ENCODE measurements at regions not wholly inside any gene's neighbourhood (a gene's known extent, or its start where the extent isn't known, plus 50 kb on each side); places are given as distances from the start of the nearest gene placed in this dataset.

DNA sequence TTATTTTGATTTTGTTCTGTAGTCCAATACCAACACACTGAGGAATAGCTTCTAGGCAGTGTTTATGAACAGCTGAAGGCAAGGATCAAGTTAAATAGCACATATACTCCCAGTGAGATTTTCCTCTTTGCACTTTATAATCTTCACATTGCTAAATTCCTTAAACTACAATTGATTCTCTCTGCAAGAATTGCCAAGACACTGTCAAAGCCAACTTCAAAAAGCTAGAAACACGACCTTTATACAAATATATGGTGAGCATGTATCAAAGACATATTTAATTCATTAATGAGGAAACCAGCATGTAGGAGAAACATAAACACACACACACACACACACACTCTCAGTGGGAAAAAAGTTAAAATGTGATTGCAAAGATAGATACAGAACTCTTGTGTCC is 86.4 kb upstream of the FAM9C start:
- Histone ChIP-seq H3K27ac (ENCODE audit: low read depth in 2 of 2, low read length in 2 of 2) (no peak overlapping the region), H3K27me3 (ENCODE audit: control insufficient read depth in 2 of 2, insufficient read depth in 2 of 2, low read length in 2 of 2) (no peaks in the 10 kb centered on the region), H3K9ac (ENCODE audit: low read depth in 1 of 2, low read length in 2 of 2) (no peak overlapping the region), H3K36me3 (ENCODE audit: control insufficient read depth in 2 of 2, insufficient read depth in 2 of 2, low read length in 2 of 2) (no peaks in the 10 kb centered on the region), H3K4me3 (ENCODE audit: low read length in 2 of 2) (no peak overlapping the region), H3K4me1 (ENCODE audit: control insufficient read depth in 2 of 2, insufficient read depth in 2 of 2, low read length in 2 of 2) (no peaks in the 10 kb centered on the region), H3K9me3 (ENCODE audit: control insufficient read depth in 2 of 2, low read length in 2 of 2) (no peaks in the 10 kb centered on the region)

DNA sequence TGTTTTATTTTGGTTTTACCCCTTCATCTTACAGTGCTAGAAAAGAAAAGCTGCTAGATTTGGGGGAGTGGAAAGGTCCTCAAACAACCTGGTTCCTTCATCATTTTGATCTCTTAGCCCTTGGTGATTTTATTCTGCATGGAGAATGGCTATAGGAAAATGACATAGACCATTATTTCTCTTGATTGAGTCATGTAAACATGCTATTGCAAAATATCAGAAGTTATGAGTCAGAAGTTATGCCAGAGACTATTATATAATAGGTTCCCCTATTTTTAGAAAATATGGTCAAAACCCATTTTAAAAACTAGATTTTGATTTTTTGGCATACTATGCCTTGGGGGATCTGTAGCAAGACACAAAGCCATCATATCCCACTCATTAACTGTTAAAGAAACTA is 83.7 kb upstream of the FAM9C start:
- no peaks in the 10 kb centered on the region for H3K9me3 ChIP-seq (ENCODE audit: control insufficient read depth in 2 of 2, low read length in 2 of 2)
- no peak overlapping the region for H3K4me3 ChIP-seq (ENCODE audit: low read length in 2 of 2)
- H3K4me1 ChIP-seq (ENCODE audit: control insufficient read depth in 2 of 2, insufficient read depth in 2 of 2, low read length in 2 of 2), result peaks cover 2 to 6% of the 10 kb centered on the region in 2 donors
- no peak overlapping the region for H3K27ac ChIP-seq (ENCODE audit: low read depth in 2 of 2, low read length in 2 of 2)
- H3K27me3 ChIP-seq (ENCODE audit: control insufficient read depth in 2 of 2, insufficient read depth in 2 of 2, low read length in 2 of 2), result peaks cover 0 to 3% of the 10 kb centered on the region in 2 donors
- no peaks in the 10 kb centered on the region for H3K36me3 ChIP-seq (ENCODE audit: control insufficient read depth in 2 of 2, insufficient read depth in 2 of 2, low read length in 2 of 2)
- H3K9ac ChIP-seq (ENCODE audit: low read depth in 1 of 2, low read length in 2 of 2), result no peak overlapping the region

DNA sequence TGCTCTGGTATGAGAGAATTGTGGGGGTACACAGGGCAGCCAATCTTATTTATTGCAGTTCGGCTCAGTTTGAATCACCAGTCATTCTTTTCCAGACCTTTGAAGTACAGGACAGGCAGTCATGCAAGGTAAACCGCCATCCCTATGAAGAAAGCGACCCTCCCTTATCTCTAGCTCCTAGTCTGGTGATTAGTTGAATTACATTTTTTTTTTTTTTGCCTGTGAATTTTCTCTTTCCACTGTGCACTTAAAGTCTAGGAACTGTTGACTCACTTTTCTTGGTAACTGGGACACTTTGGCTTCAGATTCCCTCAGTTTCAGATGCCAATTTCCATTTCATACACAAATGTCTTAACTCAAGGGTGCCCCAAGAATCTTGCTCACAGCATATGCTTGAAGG is 82.4 kb upstream of the FAM9C start:
- H3K27ac ChIP-seq (ENCODE audit: low read depth in 2 of 2, low read length in 2 of 2), result no peak overlapping the region

DNA sequence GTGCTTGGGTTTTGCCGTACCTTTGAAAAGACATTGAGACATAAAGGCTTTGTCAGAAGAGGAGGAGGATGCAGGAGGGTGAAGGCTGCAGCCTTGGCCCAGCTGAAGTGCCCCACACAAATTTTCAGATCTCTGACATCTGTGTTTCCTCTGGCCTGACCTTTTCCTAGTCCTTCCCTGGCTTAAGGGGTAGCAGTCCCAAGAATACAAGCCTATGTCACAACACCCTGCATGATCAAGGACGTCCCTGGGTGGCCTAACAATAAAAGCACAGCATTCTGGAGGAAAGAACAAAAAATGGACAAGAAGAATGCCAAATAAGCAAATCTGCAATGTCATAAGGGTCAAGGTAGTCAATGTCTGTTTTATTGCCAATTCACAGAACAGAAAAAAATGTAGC is 80.8 kb upstream of the FAM9C start:
- Histone ChIP-seq H3K27me3 (ENCODE audit: control insufficient read depth in 2 of 2, insufficient read depth in 2 of 2, low read length in 2 of 2) (peaks cover 0 to 6% of the 10 kb centered on the region in 2 donors), H3K4me1 (ENCODE audit: control insufficient read depth in 2 of 2, insufficient read depth in 2 of 2, low read length in 2 of 2) (peaks cover 5 to 7% of the 10 kb centered on the region in 2 donors), H3K4me3 (ENCODE audit: low read length in 2 of 2) (no peak overlapping the region), H3K9me3 (ENCODE audit: control insufficient read depth in 2 of 2, low read length in 2 of 2) (no peaks in the 10 kb centered on the region), H3K9ac (ENCODE audit: low read depth in 1 of 2, low read length in 2 of 2) (no peak overlapping the region), H3K27ac (ENCODE audit: low read depth in 2 of 2, low read length in 2 of 2) (peak overlapping the region in 1 of 2 donors; percentile 10), H3K36me3 (ENCODE audit: control insufficient read depth in 2 of 2, insufficient read depth in 2 of 2, low read length in 2 of 2) (no peaks in the 10 kb centered on the region)

More for the DNA sequence above, 82.4 kb upstream of the FAM9C start:
- H3K9me3 ChIP-seq (ENCODE audit: control insufficient read depth in 2 of 2, low read length in 2 of 2), result no peaks in the 10 kb centered on the region
- H3K9ac ChIP-seq (ENCODE audit: low read depth in 1 of 2, low read length in 2 of 2), result no peak overlapping the region
- H3K4me1 ChIP-seq (ENCODE audit: control insufficient read depth in 2 of 2, insufficient read depth in 2 of 2, low read length in 2 of 2), result peaks cover 4 to 7% of the 10 kb centered on the region in 2 donors
- peaks cover 0 to 3% of the 10 kb centered on the region in 2 donors for H3K27me3 ChIP-seq (ENCODE audit: control insufficient read depth in 2 of 2, insufficient read depth in 2 of 2, low read length in 2 of 2)
- no peaks in the 10 kb centered on the region for H3K36me3 ChIP-seq (ENCODE audit: control insufficient read depth in 2 of 2, insufficient read depth in 2 of 2, low read length in 2 of 2)
- no peak overlapping the region for H3K4me3 ChIP-seq (ENCODE audit: low read length in 2 of 2)

DNA sequence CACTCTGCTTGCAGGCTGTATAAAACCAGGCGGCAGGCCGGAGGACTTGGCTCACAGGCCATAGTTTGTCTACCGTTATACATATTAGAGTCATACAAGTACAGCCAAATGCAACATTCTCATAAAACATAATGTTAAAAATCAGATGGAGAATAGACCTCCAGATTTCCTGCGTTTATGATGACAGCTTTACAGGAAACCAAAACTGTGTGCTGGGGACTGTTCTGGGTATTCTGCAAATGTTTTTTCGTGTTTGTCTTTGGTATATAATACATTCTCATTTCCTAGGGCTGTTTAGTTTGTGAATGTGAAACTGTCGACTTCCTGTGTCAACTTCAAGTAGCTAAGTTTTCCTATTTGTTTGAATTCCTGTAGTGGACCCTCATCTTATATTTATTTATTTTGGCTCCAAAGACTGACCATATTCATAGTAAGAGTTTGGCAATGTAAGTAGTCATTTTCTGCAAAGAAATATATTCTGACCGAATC is 79.5 kb upstream of the FAM9C start:
- Histone ChIP-seq H3K9me3 (ENCODE audit: control insufficient read depth in 2 of 2, low read length in 2 of 2) (no peaks in the 10 kb centered on the region), H3K27ac (ENCODE audit: low read depth in 2 of 2, low read length in 2 of 2) (peak overlapping the region in 1 of 2 donors; percentile 24), H3K27me3 (ENCODE audit: control insufficient read depth in 2 of 2, insufficient read depth in 2 of 2, low read length in 2 of 2) (peaks cover 0 to 6% of the 10 kb centered on the region in 2 donors), H3K36me3 (ENCODE audit: control insufficient read depth in 2 of 2, insufficient read depth in 2 of 2, low read length in 2 of 2) (no peaks in the 10 kb centered on the region), H3K4me3 (ENCODE audit: low read length in 2 of 2) (no peak overlapping the region), H3K4me1 (ENCODE audit: control insufficient read depth in 2 of 2, insufficient read depth in 2 of 2, low read length in 2 of 2) (peaks cover 7% of the 10 kb centered on the region in 2 donors), H3K9ac (ENCODE audit: low read depth in 1 of 2, low read length in 2 of 2) (no peak overlapping the region)

DNA sequence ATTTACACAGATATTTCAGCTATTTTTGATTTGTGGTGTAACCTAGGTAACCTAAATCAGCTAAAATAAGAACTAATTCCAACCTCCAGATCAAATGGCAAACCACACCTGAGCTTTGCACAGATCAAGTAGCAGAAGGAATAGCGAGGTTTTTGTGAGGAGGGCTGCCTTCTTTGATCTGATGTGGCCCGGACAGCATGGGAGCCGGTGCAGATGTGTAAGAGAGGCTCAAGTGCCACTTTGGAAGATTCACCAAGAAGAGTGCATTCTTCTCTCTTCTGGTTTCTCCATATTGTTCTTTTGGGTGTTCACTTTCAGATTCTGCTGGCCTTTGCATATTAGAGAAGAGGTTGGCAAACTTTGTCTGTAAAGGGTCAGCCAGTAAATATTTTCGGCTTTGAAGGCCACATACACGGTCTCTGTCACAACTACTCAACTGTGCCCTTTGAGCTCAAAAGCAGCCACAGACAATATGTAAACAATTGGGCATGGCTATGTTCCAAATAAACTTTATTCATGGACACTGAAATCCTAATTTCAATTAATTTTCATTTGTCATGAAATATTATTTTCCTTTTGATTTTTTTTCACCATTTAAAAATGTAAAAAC is 78.9 kb upstream of the FAM9C start:
- no peak overlapping the region for H3K4me3 ChIP-seq (ENCODE audit: low read length in 2 of 2)
- H3K36me3 ChIP-seq (ENCODE audit: control insufficient read depth in 2 of 2, insufficient read depth in 2 of 2, low read length in 2 of 2), result no peaks in the 10 kb centered on the region
- peaks cover 0 to 6% of the 10 kb centered on the region in 2 donors for H3K27me3 ChIP-seq (ENCODE audit: control insufficient read depth in 2 of 2, insufficient read depth in 2 of 2, low read length in 2 of 2)
- H3K27ac ChIP-seq (ENCODE audit: low read depth in 2 of 2, low read length in 2 of 2), result peak overlapping the region in 1 of 2 donors; percentile 24
- peaks cover 7% of the 10 kb centered on the region in 2 donors for H3K4me1 ChIP-seq (ENCODE audit: control insufficient read depth in 2 of 2, insufficient read depth in 2 of 2, low read length in 2 of 2)
- H3K9me3 ChIP-seq (ENCODE audit: control insufficient read depth in 2 of 2, low read length in 2 of 2), result peaks cover 0 to under 1% of the 10 kb centered on the region in 2 donors
- H3K9ac ChIP-seq (ENCODE audit: low read depth in 1 of 2, low read length in 2 of 2), result no peak overlapping the region

DNA sequence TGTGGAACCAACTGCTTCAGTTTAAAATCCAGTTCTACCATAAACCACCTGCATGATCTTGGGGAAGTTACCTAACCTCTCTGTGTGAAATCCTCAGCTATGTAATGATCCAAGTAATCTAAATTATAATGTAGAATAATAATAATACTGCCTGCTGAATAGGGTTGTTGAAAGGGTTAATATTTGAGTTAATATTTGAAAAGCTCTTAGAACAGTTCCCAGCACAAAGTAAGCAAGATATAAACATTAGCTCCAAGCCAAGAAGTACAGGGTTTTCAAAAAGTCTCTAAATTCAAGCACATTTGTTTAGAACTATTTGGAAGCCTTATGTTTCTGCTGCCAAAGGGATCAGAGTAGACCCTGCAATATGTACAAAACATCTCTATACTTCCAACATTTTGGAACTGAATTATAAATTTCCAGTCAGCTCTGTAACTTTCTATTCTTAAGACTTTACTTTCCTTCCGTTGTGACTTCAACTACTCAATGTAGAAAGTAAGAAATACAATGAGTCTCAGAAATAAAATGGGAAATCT is 76.7 kb upstream of the FAM9C start:
- Histone ChIP-seq H3K4me1 (ENCODE audit: control insufficient read depth in 2 of 2, insufficient read depth in 2 of 2, low read length in 2 of 2) (peaks cover 7% of the 10 kb centered on the region in 2 donors), H3K27me3 (ENCODE audit: control insufficient read depth in 2 of 2, insufficient read depth in 2 of 2, low read length in 2 of 2) (peaks cover 0 to 6% of the 10 kb centered on the region in 2 donors), H3K9me3 (ENCODE audit: control insufficient read depth in 2 of 2, low read length in 2 of 2) (peaks cover 0 to 2% of the 10 kb centered on the region in 2 donors), H3K27ac (ENCODE audit: low read depth in 2 of 2, low read length in 2 of 2) (peak overlapping the region in 1 of 2 donors; percentile 41), H3K4me3 (ENCODE audit: low read length in 2 of 2) (no peak overlapping the region), H3K9ac (ENCODE audit: low read depth in 1 of 2, low read length in 2 of 2) (no peak overlapping the region), H3K36me3 (ENCODE audit: control insufficient read depth in 2 of 2, insufficient read depth in 2 of 2, low read length in 2 of 2) (no peaks in the 10 kb centered on the region)

DNA sequence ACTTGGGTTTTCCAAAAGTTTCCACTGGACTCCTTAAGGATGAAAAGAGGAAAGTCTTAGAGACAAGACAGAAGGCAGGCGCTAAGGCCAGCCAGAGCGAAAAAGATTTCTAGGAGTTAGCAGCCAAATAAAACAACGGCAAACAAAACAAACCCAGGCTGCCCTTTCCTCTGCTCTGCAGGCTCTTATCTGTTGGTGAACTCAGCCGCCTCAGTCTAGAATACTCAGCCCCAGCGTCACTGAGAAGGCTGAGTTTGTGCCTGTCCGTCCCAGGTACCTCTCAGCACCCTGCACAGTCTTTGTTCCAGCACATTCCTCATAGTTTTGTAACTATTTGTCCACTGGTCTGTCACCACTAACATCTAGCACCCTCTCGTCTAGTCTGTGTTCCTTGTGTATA is 75.6 kb upstream of the FAM9C start:
- peaks cover 7% of the 10 kb centered on the region in 2 donors for H3K4me1 ChIP-seq (ENCODE audit: control insufficient read depth in 2 of 2, insufficient read depth in 2 of 2, low read length in 2 of 2)
- peak overlapping the region in 1 of 2 donors; percentile 50 for H3K9ac ChIP-seq (ENCODE audit: low read depth in 1 of 2, low read length in 2 of 2)
- H3K27me3 ChIP-seq (ENCODE audit: control insufficient read depth in 2 of 2, insufficient read depth in 2 of 2, low read length in 2 of 2), result peaks cover 0 to 3% of the 10 kb centered on the region in 2 donors
- H3K4me3 ChIP-seq (ENCODE audit: low read length in 2 of 2), result no peak overlapping the region
- H3K27ac ChIP-seq (ENCODE audit: low read depth in 2 of 2, low read length in 2 of 2), result peak overlapping the region; percentile 29 to 67
- H3K36me3 ChIP-seq (ENCODE audit: control insufficient read depth in 2 of 2, insufficient read depth in 2 of 2, low read length in 2 of 2), result no peaks in the 10 kb centered on the region
- peaks cover 0 to 2% of the 10 kb centered on the region in 2 donors for H3K9me3 ChIP-seq (ENCODE audit: control insufficient read depth in 2 of 2, low read length in 2 of 2)

DNA sequence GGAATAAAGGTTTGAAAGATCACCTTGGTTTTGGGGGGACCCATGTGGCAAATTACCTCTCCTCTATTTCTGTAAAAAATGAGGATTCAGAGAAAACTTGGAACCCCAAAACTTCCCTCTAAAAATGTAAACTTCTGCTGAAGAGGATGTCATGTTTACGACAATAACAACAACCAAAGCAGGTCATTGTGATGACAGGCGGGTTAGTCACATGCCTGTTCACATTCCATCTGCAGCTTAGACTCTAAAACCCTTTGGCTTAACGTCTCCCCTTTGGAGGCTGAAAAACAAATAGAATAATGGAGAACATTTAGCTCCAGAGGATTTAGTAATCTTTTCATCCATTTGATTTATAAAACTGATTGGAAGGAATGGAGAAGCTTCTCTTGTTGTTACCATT is 75.0 kb upstream of the FAM9C start:
- Histone ChIP-seq H3K9ac (ENCODE audit: low read depth in 1 of 2, low read length in 2 of 2) (no peak overlapping the region), H3K4me1 (ENCODE audit: control insufficient read depth in 2 of 2, insufficient read depth in 2 of 2, low read length in 2 of 2) (peaks cover 7% of the 10 kb centered on the region in 2 donors), H3K36me3 (ENCODE audit: control insufficient read depth in 2 of 2, insufficient read depth in 2 of 2, low read length in 2 of 2) (no peaks in the 10 kb centered on the region), H3K27me3 (ENCODE audit: control insufficient read depth in 2 of 2, insufficient read depth in 2 of 2, low read length in 2 of 2) (peaks cover 0 to 3% of the 10 kb centered on the region in 2 donors), H3K4me3 (ENCODE audit: low read length in 2 of 2) (no peak overlapping the region), H3K9me3 (ENCODE audit: control insufficient read depth in 2 of 2, low read length in 2 of 2) (peaks cover 0 to 2% of the 10 kb centered on the region in 2 donors), H3K27ac (ENCODE audit: low read depth in 2 of 2, low read length in 2 of 2) (peak overlapping the region; percentile 29 to 67)

DNA sequence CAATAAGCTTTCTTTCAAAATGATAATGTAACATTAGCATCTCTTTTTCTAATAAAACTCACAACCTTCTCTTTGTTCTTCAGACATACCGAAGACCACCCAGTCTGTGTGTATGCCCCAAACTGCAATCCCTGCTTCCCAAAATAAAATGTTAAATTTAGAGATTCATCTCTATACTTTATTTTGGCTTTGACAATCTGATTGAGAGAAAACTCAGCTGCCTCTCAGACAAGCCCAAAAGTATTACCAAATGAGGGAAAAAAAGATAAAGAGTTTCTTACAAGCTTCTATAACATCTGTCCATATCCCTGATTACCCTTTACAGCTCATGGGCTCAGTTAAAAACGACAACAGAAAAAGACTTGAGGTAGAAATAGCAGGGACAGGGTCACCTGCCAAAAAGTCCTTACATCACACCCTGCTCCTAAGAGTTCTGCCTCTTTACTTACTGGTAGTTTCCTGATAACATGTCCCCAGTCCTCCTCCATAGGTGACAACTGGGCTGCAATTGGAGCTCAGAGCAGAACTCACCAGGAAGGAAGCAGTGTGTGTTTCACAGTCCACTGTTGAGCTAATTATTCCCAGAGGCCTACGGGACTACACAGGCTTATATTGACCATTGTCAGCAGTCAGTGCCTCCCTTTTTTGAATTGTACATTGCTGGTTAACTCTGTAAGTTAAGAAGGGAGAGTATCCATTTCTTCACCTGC is 70.9 kb upstream of the FAM9C start:
- Histone ChIP-seq H3K9ac (ENCODE audit: low read depth in 1 of 2, low read length in 2 of 2) (no peak overlapping the region), H3K27ac (ENCODE audit: low read depth in 2 of 2, low read length in 2 of 2) (peak overlapping the region in 1 of 2 donors; percentile 7), H3K36me3 (ENCODE audit: control insufficient read depth in 2 of 2, insufficient read depth in 2 of 2, low read length in 2 of 2) (no peaks in the 10 kb centered on the region), H3K4me3 (ENCODE audit: low read length in 2 of 2) (no peak overlapping the region), H3K4me1 (ENCODE audit: control insufficient read depth in 2 of 2, insufficient read depth in 2 of 2, low read length in 2 of 2) (peaks cover 0 to 12% of the 10 kb centered on the region in 2 donors), H3K9me3 (ENCODE audit: control insufficient read depth in 2 of 2, low read length in 2 of 2) (peaks cover 0 to 2% of the 10 kb centered on the region in 2 donors), H3K27me3 (ENCODE audit: control insufficient read depth in 2 of 2, insufficient read depth in 2 of 2, low read length in 2 of 2) (no peaks in the 10 kb centered on the region)
